ENCODE measurements at regions not wholly inside any gene's neighbourhood (a gene's known extent, or its start where the extent isn't known, plus 50 kb on each side); places are given as distances from the start of the nearest gene placed in this dataset.

GRCh38 chr17:13735444-13735843 is 133.7 kb upstream of the HS3ST3A1 start:
- in situ Hi-C loops (cut with HindIII; ENCODE audit: low sequenced_read_pairs): no loop called here
- TF ChIP-seq, protein P1, sequence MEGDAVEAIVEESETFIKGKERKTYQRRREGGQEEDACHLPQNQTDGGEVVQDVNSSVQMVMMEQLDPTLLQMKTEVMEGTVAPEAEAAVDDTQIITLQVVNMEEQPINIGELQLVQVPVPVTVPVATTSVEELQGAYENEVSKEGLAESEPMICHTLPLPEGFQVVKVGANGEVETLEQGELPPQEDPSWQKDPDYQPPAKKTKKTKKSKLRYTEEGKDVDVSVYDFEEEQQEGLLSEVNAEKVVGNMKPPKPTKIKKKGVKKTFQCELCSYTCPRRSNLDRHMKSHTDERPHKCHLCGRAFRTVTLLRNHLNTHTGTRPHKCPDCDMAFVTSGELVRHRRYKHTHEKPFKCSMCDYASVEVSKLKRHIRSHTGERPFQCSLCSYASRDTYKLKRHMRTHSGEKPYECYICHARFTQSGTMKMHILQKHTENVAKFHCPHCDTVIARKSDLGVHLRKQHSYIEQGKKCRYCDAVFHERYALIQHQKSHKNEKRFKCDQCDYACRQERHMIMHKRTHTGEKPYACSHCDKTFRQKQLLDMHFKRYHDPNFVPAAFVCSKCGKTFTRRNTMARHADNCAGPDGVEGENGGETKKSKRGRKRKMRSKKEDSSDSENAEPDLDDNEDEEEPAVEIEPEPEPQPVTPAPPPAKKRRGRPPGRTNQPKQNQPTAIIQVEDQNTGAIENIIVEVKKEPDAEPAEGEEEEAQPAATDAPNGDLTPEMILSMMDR (IDR thresholded peaks at IDR 0.05; ENCODE audit: low read depth, low read length): no peak
- no peak for DNase-seq (ENCODE audit: low read depth, low spot score)
- no peak overlapping the region for H3K4me3 ChIP-seq (ENCODE audit: low read depth, low read length)

DNA sequence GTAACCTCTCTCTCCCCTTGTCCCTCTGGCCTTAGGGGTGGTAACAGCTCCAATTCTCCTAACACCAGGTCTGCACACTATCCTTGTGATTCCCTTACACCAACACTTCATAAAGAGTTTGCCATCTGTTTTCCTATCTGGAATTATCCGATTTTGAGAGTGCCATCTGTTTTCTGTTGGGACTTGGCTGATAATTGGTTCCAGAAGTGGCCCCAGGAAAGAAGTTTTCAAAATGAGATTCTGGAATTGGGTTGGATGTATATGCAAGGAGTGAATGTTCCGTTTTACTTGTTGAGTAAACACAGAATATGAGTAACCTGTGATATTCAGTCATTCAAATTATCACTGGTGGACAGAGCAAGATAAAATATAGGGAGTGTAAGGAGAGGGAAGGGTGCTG is 134.1 kb upstream of the HS3ST3A1 start:
- in situ Hi-C loops (cut with HindIII; ENCODE audit: low sequenced_read_pairs): no loop called here
- H3K4me3 ChIP-seq (ENCODE audit: low read depth, low read length): no peak overlapping the region
- DNase-seq (ENCODE audit: low read depth, low spot score): no peak
- TF ChIP-seq, protein P1 (IDR thresholded peaks at IDR 0.05; ENCODE audit: low read depth, low read length): no peak

- TF ChIP-seq, protein P1 (IDR thresholded peaks at IDR 0.05; ENCODE audit: low read depth, low read length): no peak
- H3K4me3 ChIP-seq (ENCODE audit: low read depth, low read length): no peak overlapping the region
- no peak for DNase-seq (ENCODE audit: low read depth, low spot score)
- in situ Hi-C loops (cut with HindIII; ENCODE audit: low sequenced_read_pairs): no loop called here
Measured at GRCh38 chr17:13736916-13737315, 135.2 kb upstream of the HS3ST3A1 start.

DNA sequence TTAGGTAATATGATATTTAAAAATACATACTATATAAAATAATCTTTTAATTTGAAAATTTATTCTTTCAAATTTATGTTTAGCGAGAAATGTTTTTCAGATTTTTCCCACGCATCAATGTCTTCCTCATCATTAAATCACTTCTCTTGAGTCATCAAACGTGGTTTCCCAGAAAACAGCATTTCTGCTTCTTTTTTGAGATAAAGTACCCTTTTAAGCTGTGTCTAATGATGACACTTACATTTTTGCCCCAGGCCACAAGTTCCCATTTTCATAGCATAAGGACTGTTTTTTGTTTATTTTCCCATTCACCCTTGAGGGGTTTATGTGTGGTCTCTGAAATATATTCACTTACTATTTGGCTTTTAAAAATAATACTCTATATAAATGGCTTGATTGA is 139.0 kb upstream of the HS3ST3A1 start:
- H3K4me3 ChIP-seq (ENCODE audit: low read depth, low read length): no peak overlapping the region
- TF ChIP-seq, protein P1 (IDR thresholded peaks at IDR 0.05; ENCODE audit: low read depth, low read length): no peak
- DNase-seq (ENCODE audit: low read depth, low spot score): no peak
- in situ Hi-C loops (cut with HindIII; ENCODE audit: low sequenced_read_pairs): no loop called here

DNA sequence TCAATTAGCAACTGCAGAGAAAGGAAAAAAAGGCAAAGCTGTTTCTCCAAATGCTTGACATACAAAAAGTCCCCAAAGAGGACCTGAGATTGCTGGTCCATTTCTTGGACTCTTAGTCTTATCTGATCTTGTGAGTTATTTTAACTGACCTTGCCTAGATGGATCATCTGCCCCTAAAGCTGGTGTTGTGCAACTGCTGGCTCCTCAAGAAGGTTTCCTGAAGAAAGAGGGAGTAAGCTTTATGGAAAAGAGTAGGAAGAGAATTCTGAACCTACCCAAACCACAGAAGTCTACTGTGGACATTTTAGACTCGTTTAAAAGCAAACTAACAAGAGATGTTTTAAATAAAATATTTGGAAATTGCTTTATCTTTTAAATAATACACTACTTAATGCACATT is 140.0 kb upstream of the HS3ST3A1 start:
- TF ChIP-seq, protein P1 (IDR thresholded peaks at IDR 0.05; ENCODE audit: low read depth, low read length): no peak
- no peak for DNase-seq (ENCODE audit: low read depth, low spot score)
- H3K4me3 ChIP-seq (ENCODE audit: low read depth, low read length): no peak overlapping the region
- in situ Hi-C loops (cut with HindIII; ENCODE audit: low sequenced_read_pairs): no loop called here

DNA sequence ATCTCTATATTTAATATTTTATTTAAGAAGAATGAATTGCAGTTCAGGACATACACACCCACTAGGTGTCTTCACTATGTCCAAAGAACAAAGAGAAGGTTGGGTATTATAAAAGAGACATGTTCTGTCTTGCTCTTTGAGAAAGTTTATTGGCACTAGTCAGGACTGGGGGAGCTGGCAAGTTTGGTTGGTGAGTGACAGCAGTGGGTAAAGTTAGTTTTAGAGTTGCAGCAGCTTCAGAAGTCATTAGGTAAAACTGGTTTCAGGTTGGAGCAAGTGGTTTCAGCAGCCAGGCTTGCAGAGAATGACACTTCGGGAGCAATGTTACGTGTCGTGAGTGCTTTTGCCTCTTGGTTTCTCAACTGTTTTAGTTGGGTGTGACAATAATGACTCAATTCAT is 142.2 kb upstream of the HS3ST3A1 start:
- H3K4me3 ChIP-seq (ENCODE audit: low read depth, low read length): no peak overlapping the region
- DNase-seq (ENCODE audit: low read depth, low spot score): no peak
- TF ChIP-seq, protein P1 (IDR thresholded peaks at IDR 0.05; ENCODE audit: low read depth, low read length): no peak
- in situ Hi-C loops (cut with HindIII; ENCODE audit: low sequenced_read_pairs): no loop called here

GRCh38 chr17:13746404-13746803 is 144.7 kb upstream of the HS3ST3A1 start:
- H3K4me3 ChIP-seq (ENCODE audit: low read depth, low read length): no peak overlapping the region
- DNase-seq (ENCODE audit: low read depth, low spot score): no peak
- TF ChIP-seq, protein P1 (IDR thresholded peaks at IDR 0.05; ENCODE audit: low read depth, low read length): no peak
- in situ Hi-C loops (cut with HindIII; ENCODE audit: low sequenced_read_pairs): no loop called here
